Hematopoietic multipotent progenitor cell treated with erythropoietin and hydrocortisone succinate and interleukin-3 and kit ligand, for 4 days (in vitro differentiated cells): ENCODE measurements at regions not wholly inside any gene's neighbourhood (a gene's known extent, or its start where the extent isn't known, plus 50 kb on each side); places are given as distances from the start of the nearest gene placed in this dataset.
"Not testable (repeated sequence)": the region's sequence is repeated elsewhere in the genome, so short reads cannot be mapped to it uniquely, and the experiment has no call there.

Source experiments
- DNase-seq: peaks from one replicate; pipeline ENCODE4 v3.0.0-alpha.2; 2015

GRCh38 chr2:172262486-172262885 lies 159.8 kb upstream of the DLX2 start:
- no peak for DNase-seq

GRCh38 chr2:172264820-172265219 lies 162.1 kb upstream of the DLX2 start:
- not testable (repeated sequence) for DNase-seq

GRCh38 chr2:172269507-172270244 lies 157.7 kb upstream of the ITGA6 start:
- not testable (repeated sequence) for DNase-seq

- no peak for DNase-seq
These were observed 156.9 kb upstream of the ITGA6 start for GRCh38 chr2:172270278-172271079.

GRCh38 chr2:172273910-172274571 lies 153.3 kb upstream of the ITGA6 start:
- peak; percentile 56 for DNase-seq

- DNase-seq, result no peak
These were observed 152.1 kb upstream of the ITGA6 start for GRCh38 chr2:172275239-172275638.

GRCh38 chr2:172276961-172277360 lies 150.4 kb upstream of the ITGA6 start:
- DNase-seq, result no peak

GRCh38 chr2:172278667-172279066 lies 148.7 kb upstream of the ITGA6 start:
- no peak for DNase-seq

- DNase-seq, result no peak
These were observed 148.2 kb upstream of the ITGA6 start for GRCh38 chr2:172279214-172279613.

- DNase-seq, result no peak
These were observed 147.6 kb upstream of the ITGA6 start for GRCh38 chr2:172279813-172280212.

- DNase-seq, result peak; percentile 94
These were observed 146.6 kb upstream of the ITGA6 start for GRCh38 chr2:172280571-172281361.

GRCh38 chr2:172281648-172282570 lies 145.5 kb upstream of the ITGA6 start:
- no peak for DNase-seq

- peak; percentile 79 for DNase-seq
These were observed 144.4 kb upstream of the ITGA6 start for GRCh38 chr2:172282944-172283343.

GRCh38 chr2:172283476-172283875 lies 143.9 kb upstream of the ITGA6 start:
- DNase-seq, result peak; percentile 94

GRCh38 chr2:172284209-172284608 lies 143.2 kb upstream of the ITGA6 start:
- no peak for DNase-seq

GRCh38 chr2:172285010-172285621 lies 142.3 kb upstream of the ITGA6 start:
- DNase-seq, result no peak

- no peak for DNase-seq
These were observed 141.6 kb upstream of the ITGA6 start for GRCh38 chr2:172285760-172286159.

- DNase-seq, result no peak
These were observed 140.2 kb upstream of the ITGA6 start for GRCh38 chr2:172287190-172287589.

GRCh38 chr2:172287605-172288315 lies 139.6 kb upstream of the ITGA6 start:
- no peak for DNase-seq

GRCh38 chr2:172288603-172289002 lies 138.8 kb upstream of the ITGA6 start:
- no peak for DNase-seq

- DNase-seq, result peak; percentile 47
These were observed 133.4 kb upstream of the ITGA6 start for GRCh38 chr2:172293952-172294351.
